K562 (cell line): ENCODE measurements at regions not wholly inside any gene's neighbourhood (a gene's known extent, or its start where the extent isn't known, plus 50 kb on each side); places are given as distances from the start of the nearest gene placed in this dataset.

Source experiments
- ESRRB ChIP-seq: fragments of 250-450 bp; sonication (Bioruptor Pico); IDR thresholded peaks from 2 replicates; pipeline ENCODE4 v1.5.0; 2020; ENCODE audit warnings: mild to moderate bottlenecking, moderate library complexity, borderline replicate concordance
- MGA ChIP-seq: fragments of 450-650 bp; IDR thresholded peaks from 2 replicates; pipeline ENCODE4 v1.6.1; 2016; ENCODE audit warnings: mild to moderate bottlenecking, moderate library complexity

DNA sequence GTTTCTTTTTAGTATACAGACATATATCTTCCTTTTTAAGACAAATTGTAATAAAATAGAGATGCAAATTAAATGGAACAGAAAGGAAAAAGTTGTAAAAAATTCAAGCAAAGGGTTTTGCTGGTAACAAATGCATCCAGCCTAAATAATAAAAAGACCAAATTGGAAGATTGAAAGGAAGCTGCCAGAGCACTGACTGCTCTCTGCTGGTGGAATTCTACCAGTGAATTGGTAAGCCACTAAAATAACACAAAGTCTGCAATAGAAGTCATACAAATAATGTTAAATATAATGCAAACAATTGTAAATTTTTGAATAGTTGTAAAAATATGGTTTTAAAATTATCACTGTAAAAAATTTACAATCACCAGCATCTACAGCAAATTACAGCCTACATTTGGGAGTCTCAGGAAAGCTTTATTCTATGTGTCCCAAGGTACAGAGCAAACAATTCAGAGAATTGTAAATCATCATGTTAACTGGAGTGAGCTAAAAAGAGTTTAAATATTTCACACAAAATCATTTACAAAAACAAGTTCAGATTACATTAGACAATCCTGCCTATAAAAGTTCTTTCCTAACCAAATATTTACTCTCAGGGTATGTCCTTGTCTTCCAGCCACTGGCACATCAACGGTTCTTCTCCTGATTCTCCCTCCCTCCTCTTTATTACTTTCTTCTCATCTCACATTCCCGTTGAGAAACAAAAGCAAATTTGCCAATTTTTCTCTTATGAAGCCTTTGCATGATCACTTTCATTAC, 1322.5 kb downstream of the PCDH7 start (continued):
- no peak for TF ChIP-seq MGA
- TF ChIP-seq ESRRB (CRISPR knock-in tag): no peak
